Inflammatory macrophage treated with lipopolysaccharide for 1 hour (primary cell): ENCODE measurements at regions not wholly inside any gene's neighbourhood (a gene's known extent, or its start where the extent isn't known, plus 50 kb on each side); places are given as distances from the start of the nearest gene placed in this dataset.
"Not testable (repeated sequence)": the region's sequence is repeated elsewhere in the genome, so short reads cannot be mapped to it uniquely, and the experiment has no call there.

Experiments
- DNase-seq, 2 donors: peaks; one replicate each; pipeline ENCODE4 v3.0.0-alpha.2; 2020 to 2022

DNA sequence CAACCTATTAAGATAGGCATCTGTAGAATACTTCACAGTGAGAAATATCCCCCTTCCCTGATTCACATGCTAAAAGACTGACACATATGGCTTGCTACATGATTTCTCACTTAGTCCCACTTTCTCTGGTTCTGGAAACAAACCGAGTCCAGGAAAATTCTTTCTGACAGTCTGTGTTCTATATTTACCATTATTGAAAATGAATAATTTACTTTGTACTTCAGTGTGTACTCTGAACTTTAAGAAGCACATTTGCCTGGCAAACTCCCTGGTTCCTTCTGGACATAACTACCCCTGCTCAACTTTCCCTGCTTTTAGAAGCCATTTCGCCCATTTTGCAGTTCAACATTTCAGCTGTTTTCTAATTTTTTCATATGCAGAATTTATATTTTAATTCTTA lies 53.6 kb downstream of the APCS start:
- DNase-seq: no peak

DNA sequence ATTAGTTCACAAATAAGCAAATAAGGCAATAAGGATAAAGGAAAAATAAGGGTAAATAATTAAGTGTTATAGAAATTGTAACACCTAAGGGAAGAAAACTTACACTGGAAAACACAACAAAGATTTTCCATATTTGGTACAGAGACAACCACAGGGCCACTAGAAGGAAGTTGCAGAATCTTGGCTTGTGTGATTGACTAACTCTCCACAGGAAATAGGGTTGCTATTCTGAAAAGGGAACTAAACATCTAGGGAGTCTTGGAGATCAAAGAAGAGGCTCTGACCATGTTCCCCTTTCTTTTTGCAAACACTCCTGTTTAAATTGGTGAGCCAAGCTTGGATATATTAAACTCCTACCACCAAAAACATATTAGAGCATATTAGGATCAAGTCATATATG lies 59.1 kb downstream of the APCS start:
- peak; percentile 86 to 90 for DNase-seq

DNA sequence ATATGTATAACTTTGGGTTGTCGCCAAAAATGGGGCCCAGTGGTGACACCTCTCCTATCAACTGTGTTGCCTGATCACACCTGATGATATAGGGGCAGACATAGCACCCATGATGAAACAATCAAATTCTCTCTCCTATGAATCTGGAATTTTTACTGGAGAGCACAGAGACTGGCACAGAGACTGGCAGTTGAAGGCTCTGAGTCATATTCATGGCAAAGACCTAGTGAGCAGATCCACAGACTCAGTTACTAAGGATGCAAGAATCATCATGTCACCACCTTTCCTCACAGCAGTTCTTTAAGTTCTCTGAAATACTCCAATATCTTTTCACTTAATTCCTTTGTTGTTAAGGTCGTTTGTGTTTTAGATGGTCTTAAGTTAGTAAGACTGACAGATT lies 60.0 kb downstream of the APCS start:
- DNase-seq: no peak

DNA sequence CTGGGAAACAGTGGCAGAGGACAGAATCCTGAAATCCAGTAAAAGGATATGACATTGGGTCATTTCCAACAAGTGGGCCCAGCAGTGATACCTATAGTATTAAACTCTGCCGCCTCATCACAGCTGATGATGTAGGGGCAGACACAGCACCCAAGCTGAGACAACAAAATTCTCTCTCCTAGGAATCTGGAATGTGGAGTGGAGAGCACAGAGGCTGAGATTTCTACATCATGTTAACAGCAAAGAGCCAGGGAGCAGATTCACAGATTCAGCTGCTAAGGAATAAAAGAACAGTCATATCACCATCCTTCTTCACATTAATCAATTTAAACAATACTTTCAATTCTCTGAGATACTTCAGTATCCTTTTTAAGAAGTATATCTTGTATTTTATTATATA lies 61.9 kb downstream of the CRP start:
- DNase-seq: no peak

DNA sequence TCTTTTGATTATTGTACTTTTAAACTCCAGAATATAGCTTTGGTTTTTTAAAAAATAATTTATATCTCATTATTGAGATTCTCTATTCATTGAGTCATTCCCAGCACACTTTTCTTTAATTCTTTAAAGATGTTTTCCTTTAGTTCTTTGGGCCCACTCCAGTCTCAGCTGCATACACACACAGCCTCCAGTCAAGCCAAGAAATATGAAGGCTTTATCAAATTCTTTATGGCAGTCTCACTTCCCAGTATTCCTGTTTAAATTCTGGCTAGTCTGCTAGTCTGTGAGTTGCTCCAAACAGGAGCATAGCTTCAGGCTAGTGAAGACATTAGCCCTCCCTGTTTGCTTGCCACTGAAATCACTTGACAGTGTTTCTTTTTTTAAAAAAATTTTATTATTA lies 61.2 kb downstream of the CRP start:
- no peak for DNase-seq

DNA sequence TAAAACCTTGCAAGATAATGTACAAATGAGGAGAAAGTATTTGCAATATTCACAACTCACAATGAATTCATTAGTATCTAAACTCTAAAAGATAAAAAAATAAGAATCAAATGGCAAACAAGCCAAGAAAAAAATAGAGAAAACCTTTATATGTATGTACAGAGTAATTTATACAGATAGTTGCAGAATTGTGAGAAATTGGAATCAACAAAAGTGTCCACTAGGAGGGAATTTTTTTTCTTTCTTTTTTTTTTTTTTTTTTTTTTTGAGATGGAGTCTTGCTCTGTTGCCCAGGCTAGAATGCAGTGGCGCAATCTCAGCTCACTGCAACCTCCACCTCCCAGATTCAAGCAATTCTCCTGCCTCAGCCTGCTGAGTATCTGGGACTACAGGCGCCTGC lies 56.9 kb downstream of the CRP start:
- DNase-seq: not testable (repeated sequence)
